Hepatocyte (in vitro differentiated cells): ENCODE measurements at regions not wholly inside any gene's neighbourhood (a gene's known extent, or its start where the extent isn't known, plus 50 kb on each side); places are given as distances from the start of the nearest gene placed in this dataset.

Experiments
- DNase-seq: peaks from one replicate; pipeline ENCODE4 v3.0.0-alpha.2; 2016; ENCODE audit warnings: low spot score
- H2AFZ ChIP-seq: fragments of 200-600 bp; sonication (generic); 2 replicates; pipeline ENCODE4 v1.6.0; 2016; ENCODE audit warnings: antibody characterized with exemption, mild to moderate bottlenecking
- H3K27ac ChIP-seq: fragments of 200-600 bp; sonication (generic); 2 replicates; pipeline ENCODE4 v1.5.1; 2016; ENCODE audit warnings: mild to moderate bottlenecking
- H3K27me3 ChIP-seq: fragments of 200-600 bp; sonication (generic); 2 replicates; pipeline ENCODE4 v1.6.1; 2016
- H3K36me3 ChIP-seq: fragments of 200-600 bp; sonication (generic); replicated peaks from 2 replicates; pipeline ENCODE4 v1.5.1; 2016; ENCODE audit warnings: low read depth; ENCODE audit not compliant: insufficient read depth
- H3K4me1 ChIP-seq: fragments of 200-600 bp; sonication (generic); 2 replicates; pipeline ENCODE4 v1.5.1; 2016; ENCODE audit warnings: mild to moderate bottlenecking, moderate library complexity; ENCODE audit not compliant: insufficient read depth
- H3K4me2 ChIP-seq: fragments of 200-600 bp; sonication (generic); 2 replicates; pipeline ENCODE4 v1.6.0; 2016
- H3K4me3 ChIP-seq: fragments of 200-600 bp; sonication (generic); 2 replicates; pipeline ENCODE4 v1.5.1; 2016; ENCODE audit warnings: mild to moderate bottlenecking
- H3K79me2 ChIP-seq: fragments of 200-600 bp; sonication (generic); 2 replicates; pipeline ENCODE4 v1.6.0; 2017; ENCODE audit warnings: mild to moderate bottlenecking
- H3K9me2 ChIP-seq: fragments of 200-600 bp; sonication (generic); replicated peaks from 2 replicates; pipeline ENCODE4 v1.6.0; 2017; ENCODE audit warnings: mild to moderate bottlenecking; ENCODE audit not compliant: insufficient read depth
- H3K9me3 ChIP-seq: fragments of 200-600 bp; sonication (generic); 2 replicates; pipeline ENCODE4 v1.5.1; 2016; ENCODE audit warnings: low read depth, mild to moderate bottlenecking
- H4K20me1 ChIP-seq: fragments of 200-600 bp; sonication (generic); 2 replicates; pipeline ENCODE4 v1.6.0; 2016; ENCODE audit warnings: mild to moderate bottlenecking; ENCODE audit not compliant: insufficient read depth, poor library complexity, severe bottlenecking
- CTCF ChIP-seq: fragments of 200-600 bp; sonication (generic); IDR thresholded peaks from 2 replicates; pipeline ENCODE4 v1.5.1; 2016; ENCODE audit warnings: antibody characterized with exemption, mild to moderate bottlenecking; ENCODE audit not compliant: poor library complexity
- EZH2 ChIP-seq: fragments of 200-600 bp; sonication (generic); IDR thresholded peaks from 2 replicates; pipeline ENCODE4 v1.6.1; 2016; ENCODE audit warnings: antibody characterized with exemption, mild to moderate bottlenecking, borderline replicate concordance
- EZH2phosphoT487 ChIP-seq: fragments of 200-600 bp; sonication (generic); IDR thresholded peaks from one replicate; pipeline ENCODE4 v1.6.1; 2018; ENCODE audit warnings: antibody characterized with exemption, mild to moderate bottlenecking, low read depth, moderate library complexity; ENCODE audit not compliant: unreplicated experiment, severe bottlenecking
- WGBS: methylation state at CpG from one replicate; pipeline ENCODE4 v1.1.6; 2016; ENCODE audit warnings: low lambda C conversion rate; ENCODE audit errors: missing lambda C conversion rate; 5-methylcytosine and 5-hydroxymethylcytosine counted together

GRCh38 chr10:90143937-90144336 is 442.5 kb downstream of the KIF20B start:
- H3K9me2 ChIP-seq = no peaks in the 10 kb centered on the region
- no peak for TF ChIP-seq EZH2
- TF ChIP-seq EZH2phosphoT487 = no peak
- TF ChIP-seq CTCF = no peak
- no peaks in the 10 kb centered on the region for H4K20me1 ChIP-seq
- no peaks in the 10 kb centered on the region for H3K36me3 ChIP-seq
- no peak overlapping the region for H2AFZ ChIP-seq
- H3K79me2 ChIP-seq = no peaks in the 10 kb centered on the region
- H3K27ac ChIP-seq = no peak overlapping the region
- H3K9me3 ChIP-seq = no peaks in the 10 kb centered on the region
- H3K27me3 ChIP-seq = no peaks in the 10 kb centered on the region
- no peaks in the 10 kb centered on the region for H3K4me1 ChIP-seq
- no peak overlapping the region for H3K4me3 ChIP-seq
- WGBS = 93% methylated on average over 1 of the region's 1 CpG
- H3K4me2 ChIP-seq = no peak overlapping the region
- DNase-seq = no peak

- no peak overlapping the region for H3K4me2 ChIP-seq
- no peaks in the 10 kb centered on the region for H3K9me2 ChIP-seq
- no peak overlapping the region for H3K4me3 ChIP-seq
- peak; percentile 63 for TF ChIP-seq CTCF
- no peak for TF ChIP-seq EZH2phosphoT487
- H3K36me3 ChIP-seq = no peaks in the 10 kb centered on the region
- no peaks in the 10 kb centered on the region for H3K4me1 ChIP-seq
- no peaks in the 10 kb centered on the region for H3K27me3 ChIP-seq
- WGBS = 67% methylated on average over 6 of the region's 6 CpGs
- H2AFZ ChIP-seq = no peak overlapping the region
- H3K9me3 ChIP-seq = no peaks in the 10 kb centered on the region
- H3K27ac ChIP-seq = no peak overlapping the region
- DNase-seq = peak; percentile 47
- no peaks in the 10 kb centered on the region for H4K20me1 ChIP-seq
- no peaks in the 10 kb centered on the region for H3K79me2 ChIP-seq
Observed at GRCh38 chr10:90148116-90148855, 446.9 kb downstream of the KIF20B start.

GRCh38 chr10:90149563-90149962 is 448.2 kb downstream of the KIF20B start:
- no peak overlapping the region for H3K27ac ChIP-seq
- no peak for DNase-seq
- no peak overlapping the region for H3K4me2 ChIP-seq
- H3K4me3 ChIP-seq = no peak overlapping the region
- no peaks in the 10 kb centered on the region for H4K20me1 ChIP-seq
- H3K27me3 ChIP-seq = no peaks in the 10 kb centered on the region
- no peaks in the 10 kb centered on the region for H3K79me2 ChIP-seq
- 100% methylated on average over 1 of the region's 1 CpG for WGBS
- H3K36me3 ChIP-seq = no peaks in the 10 kb centered on the region
- no peak overlapping the region for H2AFZ ChIP-seq
- no peak for TF ChIP-seq CTCF
- TF ChIP-seq EZH2 = no peak
- no peak for TF ChIP-seq EZH2phosphoT487
- H3K9me3 ChIP-seq = no peaks in the 10 kb centered on the region
- H3K4me1 ChIP-seq = no peaks in the 10 kb centered on the region
- H3K9me2 ChIP-seq = no peaks in the 10 kb centered on the region
